ENCODE measurements at regions not wholly inside any gene's neighbourhood (a gene's known extent, or its start where the extent isn't known, plus 50 kb on each side); places are given as distances from the start of the nearest gene placed in this dataset.

DNA sequence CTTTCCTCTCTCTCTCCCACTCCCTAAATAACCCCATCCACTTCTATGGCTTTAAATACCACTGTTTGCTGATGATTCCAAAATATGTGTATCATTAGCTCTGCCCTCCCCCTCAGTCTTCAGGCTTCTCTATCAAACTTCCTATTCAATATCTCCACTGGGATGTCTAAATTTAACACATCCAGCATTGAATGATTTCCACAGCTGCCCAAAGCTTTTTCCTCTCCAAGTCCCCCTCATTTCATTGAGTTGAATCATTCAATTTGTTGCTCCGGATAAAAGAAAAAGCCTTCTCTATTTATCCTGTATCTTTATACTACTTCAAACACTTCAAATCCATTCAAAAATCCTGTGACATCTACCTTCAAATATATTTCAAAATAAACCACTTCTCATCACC, 225.0 kb downstream of the SEC16B start:
- no peak for TF ChIP-seq CTCF (IDR thresholded peaks at IDR 0.05)
- TF ChIP-seq EZH2 (IDR thresholded peaks at IDR 0.05; ENCODE audit: borderline replicate concordance, insufficient read depth, low read depth, low read length, poor library complexity, severe bottlenecking), result no peak

Data from B cell (primary cell).